Transverse colon (tissue), 4 donors: ENCODE measurements at regions not wholly inside any gene's neighbourhood (a gene's known extent, or its start where the extent isn't known, plus 50 kb on each side); places are given as distances from the start of the nearest gene placed in this dataset.
"Not testable (repeated sequence)": the region's sequence is repeated elsewhere in the genome, so short reads cannot be mapped to it uniquely, and the experiment has no call there.

Experiments
- DNase-seq: peaks from one replicate; pipeline ENCODE4 v3.0.0-alpha.2; 2019
- H3K27ac ChIP-seq, 4 donors: fragments of 200-600 bp; sonication (generic); 2 replicates each; pipeline ENCODE4 v1.5.1; 2016 to 2018; ENCODE audit warnings: inconsistent platforms in 4 of 4
- H3K27me3 ChIP-seq: fragments of 200-600 bp; sonication (generic); 2 replicates; pipeline ENCODE4 v1.5.1; 2017; ENCODE audit warnings: inconsistent platforms
- H3K36me3 ChIP-seq, 4 donors: fragments of 200-600 bp; sonication (generic); 2 replicates each; pipeline ENCODE4 v1.5.1; 2017 to 2019; ENCODE audit warnings: inconsistent platforms in 4 of 4
- H3K4me1 ChIP-seq, 4 donors: fragments of 200-600 bp; sonication (generic); 2 replicates each; pipeline ENCODE4 v1.5.1; 2017 to 2020; ENCODE audit warnings: inconsistent platforms in 4 of 4
- H3K4me3 ChIP-seq, 4 donors: fragments of 200-600 bp; sonication (generic); 1 replicate in 1 of 4; 2 replicates in 3 of 4; pipeline versions ENCODE4 v1.5.1 to v1.6.1; 2017 to 2019; ENCODE audit warnings: inconsistent platforms in 4 of 4
- H3K9me3 ChIP-seq, 2 donors: fragments of 200-600 bp; sonication (generic); 2 replicates each; pipeline ENCODE4 v1.5.1; 2017 to 2019; ENCODE audit warnings: inconsistent platforms in 2 of 2
- WGBS, 2 donors: methylation state at CpG; one replicate each; pipeline ENCODE4 v1.1.5; 2018; ENCODE audit warnings: low coverage in 1 of 2; 5-methylcytosine and 5-hydroxymethylcytosine counted together
- in situ Hi-C, 4 donors: fragments of 200-750 bp; cut with MboI; loops; one replicate each; pipeline versions ENCODE4 v1.15.0 to v1.15.1; 2017; ENCODE audit warnings: low sequenced_read_pairs in 3 of 4, low pct_ligation_motif_present in 1 of 4, low pct_unique_long_range_greater_than_20kb in 1 of 4
- intact Hi-C: fragments of 100-400 bp; cut with DNase I; formaldehyde crosslinking; loops from one replicate; pipeline ENCODE4 v1.15.1; 2023; ENCODE audit warnings: low total_unique reads

DNA sequence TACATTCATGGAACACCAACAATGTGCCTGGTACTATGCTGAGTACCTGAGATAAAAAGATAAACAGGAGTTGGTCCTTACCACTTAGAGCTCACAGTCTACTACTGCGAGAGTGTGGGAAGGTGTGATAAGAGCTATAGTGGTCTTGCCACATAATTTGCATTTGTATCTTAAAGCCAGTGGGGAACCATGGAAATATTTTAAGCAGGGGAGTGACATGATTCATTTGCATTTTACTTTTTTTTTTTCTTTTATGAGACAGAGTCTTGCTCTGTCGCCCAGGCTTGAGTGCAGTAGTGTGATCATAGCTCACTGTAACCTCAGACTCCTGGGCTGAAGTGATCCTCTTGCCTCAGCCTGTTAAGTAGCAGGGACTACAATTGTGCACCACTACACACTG is 53.6 kb downstream of the SRGAP2 start:
- H3K4me1 ChIP-seq, intact Hi-C loops, H3K36me3 ChIP-seq, DNase-seq, H3K27ac ChIP-seq, H3K27me3 ChIP-seq, H3K9me3 ChIP-seq, H3K4me3 ChIP-seq, in situ Hi-C loops: not testable (repeated sequence)
- WGBS, 2 donors, result no CpG with 5 or more reads among the region's 2 CpGs

DNA sequence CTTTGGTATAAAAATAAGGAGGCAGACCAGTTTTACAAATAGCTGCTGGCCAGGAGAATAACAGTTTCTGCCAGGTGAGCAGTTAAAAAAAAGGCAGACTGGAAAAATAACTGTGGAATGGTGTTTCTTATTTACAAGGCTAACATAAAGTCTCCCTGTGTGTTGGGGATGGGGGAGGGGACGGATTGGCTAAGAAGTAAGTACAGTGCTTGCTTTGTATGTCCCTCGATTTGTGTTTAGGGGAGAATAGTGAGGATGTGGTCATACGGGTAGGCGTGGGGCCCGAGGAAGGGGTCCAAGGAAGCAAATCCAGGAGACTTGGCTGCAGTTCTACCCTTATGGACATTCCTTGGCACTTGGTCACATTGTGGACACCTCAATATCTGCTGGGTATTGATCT is 58.1 kb downstream of the SRGAP2 start:
- H3K4me3 ChIP-seq, in situ Hi-C loops, intact Hi-C loops, H3K36me3 ChIP-seq, H3K27me3 ChIP-seq, H3K4me1 ChIP-seq, DNase-seq, H3K9me3 ChIP-seq, H3K27ac ChIP-seq: not testable (repeated sequence)
- 79% methylated on average over 5 of the region's 5 CpGs; no CpG with 5 or more reads in 1 of the 2 donors for WGBS, 2 donors

DNA sequence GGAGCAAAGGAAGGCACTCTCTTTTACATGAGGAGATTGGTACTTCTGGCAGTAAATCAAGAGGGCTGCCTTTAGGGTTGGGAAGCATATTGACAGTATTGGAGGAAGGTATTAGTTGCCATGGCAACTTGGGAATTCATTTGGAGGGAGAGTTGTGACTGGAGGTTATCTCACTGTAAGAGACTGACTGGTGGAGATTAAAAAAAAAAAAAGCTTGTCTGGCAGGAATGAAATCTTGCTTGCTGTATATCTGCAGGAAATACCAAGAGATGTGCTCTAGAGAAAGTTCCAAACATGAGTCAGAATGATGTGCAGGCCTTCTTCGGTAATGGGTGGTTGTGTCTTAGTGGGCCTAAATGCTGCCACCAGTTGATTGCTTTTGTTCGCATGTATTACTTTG is 59.1 kb downstream of the SRGAP2 start:
- H3K27me3 ChIP-seq, H3K4me1 ChIP-seq, DNase-seq, H3K9me3 ChIP-seq, H3K27ac ChIP-seq, intact Hi-C loops, H3K36me3 ChIP-seq, H3K4me3 ChIP-seq, in situ Hi-C loops: not testable (repeated sequence)
- WGBS, 2 donors, result no CpG with 5 or more reads among the region's 2 CpGs

DNA sequence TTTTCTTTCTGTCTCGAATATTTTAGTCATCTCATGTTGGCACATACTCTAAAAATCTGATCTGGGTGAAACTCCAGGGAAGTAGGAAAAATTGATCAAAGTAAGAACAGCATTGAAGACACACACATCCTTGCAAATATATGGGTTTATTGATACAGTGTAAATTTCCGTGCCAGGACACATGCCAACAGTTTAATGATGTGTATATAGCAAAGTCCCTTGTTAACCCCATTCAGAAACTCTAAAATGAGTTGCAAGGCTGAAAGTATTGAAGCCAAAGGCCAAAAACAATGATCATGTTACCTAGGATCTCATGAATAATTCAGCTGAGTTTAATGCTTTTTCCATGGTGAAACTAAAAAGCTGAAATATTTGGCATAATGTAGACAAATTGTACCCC is 61.6 kb downstream of the SRGAP2 start:
- DNase-seq, H3K4me3 ChIP-seq, H3K27me3 ChIP-seq, H3K27ac ChIP-seq, in situ Hi-C loops, H3K36me3 ChIP-seq, H3K9me3 ChIP-seq, intact Hi-C loops, H3K4me1 ChIP-seq: not testable (repeated sequence)
- no CpG with 5 or more reads among the region's 2 CpGs for WGBS, 2 donors

DNA sequence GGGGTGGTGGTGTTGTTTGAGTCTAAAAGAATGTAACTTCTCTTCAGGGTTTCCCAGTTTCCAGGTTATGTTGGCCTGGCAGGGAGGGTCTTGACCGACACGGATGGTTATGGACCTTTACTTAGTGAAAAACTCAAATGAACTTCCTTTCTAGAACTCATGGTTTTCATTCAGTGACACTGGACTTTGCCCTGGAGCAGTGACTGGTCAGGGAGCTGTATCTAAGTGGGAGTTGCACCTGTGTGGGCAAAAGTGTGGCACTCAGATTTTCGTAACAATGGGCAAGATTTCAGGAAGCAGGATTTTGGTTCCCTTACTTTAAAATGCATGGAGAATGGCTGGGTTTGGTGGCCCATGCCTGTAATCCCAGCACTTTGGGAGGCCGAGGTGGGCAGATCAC is 67.8 kb downstream of the SRGAP2 start:
- H3K27me3 ChIP-seq, H3K36me3 ChIP-seq, H3K4me3 ChIP-seq, DNase-seq, H3K9me3 ChIP-seq, intact Hi-C loops, H3K4me1 ChIP-seq, H3K27ac ChIP-seq, in situ Hi-C loops: not testable (repeated sequence)
- WGBS, 2 donors, result no CpG with 5 or more reads among the region's 4 CpGs

DNA sequence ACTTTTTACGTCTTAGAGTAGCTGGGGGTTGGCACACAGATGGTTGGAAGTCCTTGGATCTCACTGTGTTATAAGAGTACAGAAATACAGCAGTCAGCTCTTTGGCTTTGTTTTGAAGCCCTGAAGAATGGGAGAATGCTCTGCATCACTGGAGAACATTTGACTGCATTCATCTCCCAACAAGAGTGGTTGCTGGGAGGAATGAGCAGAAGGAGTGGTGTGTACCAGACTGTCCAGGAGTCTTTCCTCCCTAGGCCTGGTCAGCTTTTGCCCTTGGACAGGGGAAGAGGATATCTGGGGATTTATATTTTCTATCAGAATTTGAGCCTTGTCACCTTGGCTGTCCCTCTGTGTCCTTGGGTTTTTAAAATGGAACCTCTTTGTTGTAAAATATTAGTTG is 69.8 kb downstream of the SRGAP2 start:
- H3K4me1 ChIP-seq, DNase-seq, H3K9me3 ChIP-seq, H3K36me3 ChIP-seq, in situ Hi-C loops, H3K27me3 ChIP-seq, H3K27ac ChIP-seq, intact Hi-C loops, H3K4me3 ChIP-seq: not testable (repeated sequence)
- WGBS, 2 donors, result 83% methylated on average over 1 of the region's 1 CpG; no CpG with 5 or more reads in 1 of the 2 donors

DNA sequence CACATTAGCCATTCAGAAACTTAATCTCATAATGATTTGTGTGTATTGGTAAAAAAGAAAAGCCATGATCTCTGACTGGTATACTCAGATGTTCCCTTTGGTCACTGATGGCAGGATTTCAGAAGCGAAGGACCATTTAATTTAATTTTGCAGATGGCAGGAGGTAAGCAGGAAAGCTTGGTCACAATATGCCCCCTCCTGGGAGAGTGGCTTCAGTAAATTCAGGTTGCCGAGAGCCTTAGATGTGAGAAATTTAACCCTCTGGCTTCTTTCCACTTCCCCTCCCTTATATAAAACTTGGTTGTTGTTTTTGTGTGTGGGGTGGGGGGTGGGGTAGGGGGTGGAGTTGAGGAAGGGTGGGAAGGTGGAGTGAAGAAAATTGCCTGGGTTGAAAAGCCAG is 72.8 kb downstream of the SRGAP2 start:
- H3K36me3 ChIP-seq, H3K27me3 ChIP-seq, H3K4me3 ChIP-seq, in situ Hi-C loops, H3K9me3 ChIP-seq, H3K27ac ChIP-seq, intact Hi-C loops, H3K4me1 ChIP-seq, DNase-seq: not testable (repeated sequence)
- no CpG with 5 or more reads among the region's 2 CpGs for WGBS, 2 donors

DNA sequence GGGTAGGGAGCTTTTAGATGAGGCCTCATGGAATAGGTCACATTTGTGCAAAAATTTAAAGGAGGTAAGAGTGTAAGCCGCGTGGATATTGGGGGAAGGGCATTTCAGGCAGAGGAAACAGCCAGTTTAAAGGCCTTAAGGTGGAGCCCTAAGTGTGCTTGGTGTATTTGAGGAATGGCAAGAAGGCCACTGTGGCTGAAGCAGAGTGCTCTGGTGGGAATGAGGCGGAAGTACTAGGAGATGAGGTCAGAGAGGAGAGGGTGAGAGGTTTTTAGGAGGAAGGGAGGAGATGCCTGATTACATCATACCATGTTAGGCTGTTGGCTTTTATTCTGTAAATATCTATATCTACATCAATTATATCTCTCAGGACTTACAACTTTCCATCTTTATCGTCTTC is 75.3 kb downstream of the SRGAP2 start:
- H3K9me3 ChIP-seq, H3K27ac ChIP-seq, intact Hi-C loops, H3K36me3 ChIP-seq, DNase-seq, H3K27me3 ChIP-seq, in situ Hi-C loops, H3K4me1 ChIP-seq, H3K4me3 ChIP-seq: not testable (repeated sequence)
- WGBS, 2 donors, result 69 to 84% methylated on average over 2 to 3 of the region's 4 CpGs

DNA sequence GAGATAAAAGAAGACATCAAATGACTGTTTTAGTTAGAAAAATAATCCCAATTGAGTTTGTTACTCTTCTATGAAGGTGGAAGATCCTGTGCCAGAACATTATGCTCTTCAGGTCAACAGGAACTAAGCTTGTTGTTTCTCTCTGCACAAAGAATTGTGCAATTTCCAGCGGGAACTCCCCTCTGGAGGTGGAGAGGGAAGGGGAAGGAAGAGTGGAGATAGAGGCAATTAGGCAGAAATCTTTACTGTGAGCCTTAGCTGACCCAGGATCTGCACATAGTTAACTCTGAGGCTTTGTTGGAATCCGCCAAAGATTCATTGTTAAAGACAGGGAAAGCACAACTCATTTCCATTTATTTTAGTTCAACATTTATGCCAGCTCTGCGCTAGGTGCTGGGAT is 77.3 kb downstream of the SRGAP2 start:
- in situ Hi-C loops, H3K4me1 ChIP-seq: not testable (repeated sequence)

DNA sequence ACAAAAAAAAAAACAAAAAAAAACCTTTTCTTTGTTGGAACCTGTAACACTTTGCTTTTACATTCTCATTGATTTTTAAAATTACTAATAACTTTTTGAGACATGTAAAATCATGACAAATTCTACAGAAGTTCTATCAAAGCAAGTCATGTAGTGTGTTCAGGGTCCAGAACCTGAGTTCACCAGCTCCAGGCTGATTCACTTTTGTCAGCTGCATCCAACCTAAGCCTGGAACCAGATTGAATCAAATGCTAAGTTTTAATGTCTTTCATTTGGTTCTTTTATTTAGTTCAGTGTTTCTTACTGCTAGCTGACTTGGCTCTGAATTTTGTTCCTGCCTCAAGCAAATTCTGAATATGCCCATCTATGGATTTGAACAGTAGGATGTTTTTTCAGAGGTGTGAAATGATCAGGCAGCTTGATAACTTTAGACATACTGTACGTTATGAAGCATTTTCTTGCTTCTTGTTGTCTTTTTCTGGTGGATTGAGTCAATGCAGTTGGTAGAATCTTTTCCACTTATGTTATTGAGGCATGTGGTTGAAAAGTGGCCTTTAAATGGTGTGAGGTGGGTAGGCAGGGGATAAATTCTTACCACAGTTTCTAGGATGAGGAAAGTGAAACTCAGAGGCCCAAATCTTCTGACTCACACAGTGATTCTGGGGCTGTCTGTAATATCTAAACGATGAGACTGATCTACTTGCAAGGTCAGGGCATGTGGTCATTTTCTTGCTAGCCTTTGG is 78.7 kb downstream of the SRGAP2 start:
- H3K27ac ChIP-seq, H3K27me3 ChIP-seq, DNase-seq, H3K36me3 ChIP-seq, H3K9me3 ChIP-seq, intact Hi-C loops, in situ Hi-C loops, H3K4me3 ChIP-seq, H3K4me1 ChIP-seq: not testable (repeated sequence)
- WGBS, 2 donors, result no CpG with 5 or more reads among the region's 2 CpGs

More for the DNA sequence above, 77.3 kb downstream of the SRGAP2 start:
- H3K27ac ChIP-seq, H3K27me3 ChIP-seq, DNase-seq, intact Hi-C loops, H3K9me3 ChIP-seq, H3K36me3 ChIP-seq, H3K4me3 ChIP-seq: not testable (repeated sequence)
- WGBS, 2 donors, result no CpG with 5 or more reads among the region's 3 CpGs
